G401 (cell line): ENCODE measurements at regions not wholly inside any gene's neighbourhood (a gene's known extent, or its start where the extent isn't known, plus 50 kb on each side); places are given as distances from the start of the nearest gene placed in this dataset.

Source experiments
- DNase-seq: peaks from one replicate; pipeline ENCODE4 v3.0.0-alpha.2; 2015; ENCODE audit warnings: low spot score
- in situ Hi-C: cut with HindIII; loops from 2 replicates; pipeline ENCODE4 v1.10.0; 2016; ENCODE audit warnings: low sequenced_read_pairs, mixed read lengths

- DNase-seq = no peak
- in situ Hi-C loops = no loop called here
Measured at GRCh38 chr20:59428006-59428405, 127.6 kb downstream of the EDN3 start.

- DNase-seq = no peak
- in situ Hi-C loops = no loop called here
Measured at GRCh38 chr20:59428441-59429205, 128.2 kb downstream of the EDN3 start.

GRCh38 chr20:59429396-59429795 is 129.0 kb downstream of the EDN3 start:
- no peak for DNase-seq
- in situ Hi-C loops = no loop called here

GRCh38 chr20:59431014-59431413 is 130.6 kb downstream of the EDN3 start:
- in situ Hi-C loops = no loop called here
- DNase-seq = no peak

- in situ Hi-C loops = no loop called here
Measured at GRCh38 chr20:59434960-59435359, 134.5 kb downstream of the EDN3 start.

GRCh38 chr20:59435518-59435917 is 135.1 kb downstream of the EDN3 start:
- in situ Hi-C loops = no loop called here
- DNase-seq = peak; percentile 47

More at GRCh38 chr20:59434960-59435359, 134.5 kb downstream of the EDN3 start:
- peak; percentile 42 for DNase-seq

- DNase-seq = no peak
- in situ Hi-C loops = no loop called here
Measured at GRCh38 chr20:59437601-59438031, 137.2 kb downstream of the EDN3 start.

- in situ Hi-C loops = no loop called here
- DNase-seq = no peak
Measured at GRCh38 chr20:59438201-59438600, 137.8 kb downstream of the EDN3 start.

GRCh38 chr20:59439243-59439642 is 138.8 kb downstream of the EDN3 start:
- in situ Hi-C loops = no loop called here
- DNase-seq = no peak

- DNase-seq = peak; percentile 39
- in situ Hi-C loops = no loop called here
Measured at GRCh38 chr20:59441306-59441705, 140.9 kb downstream of the EDN3 start.

- in situ Hi-C loops = no loop called here
- peak; percentile 92 for DNase-seq
Measured at GRCh38 chr20:59441860-59442810, 141.7 kb downstream of the EDN3 start.

- in situ Hi-C loops = no loop called here
Measured at GRCh38 chr20:59443550-59443949, 143.1 kb downstream of the EDN3 start.

GRCh38 chr20:59446376-59446775 is 146.0 kb downstream of the EDN3 start:
- in situ Hi-C loops = no loop called here
- peak; percentile 78 for DNase-seq

More at GRCh38 chr20:59443550-59443949, 143.1 kb downstream of the EDN3 start:
- DNase-seq = no peak

- in situ Hi-C loops = no loop called here
- no peak for DNase-seq
Measured at GRCh38 chr20:59448196-59448595, 147.8 kb downstream of the EDN3 start.

GRCh38 chr20:59448851-59449444 is 148.5 kb downstream of the EDN3 start:
- DNase-seq = no peak
- in situ Hi-C loops = no loop called here

GRCh38 chr20:59451066-59451630 is 150.7 kb downstream of the EDN3 start:
- no peak for DNase-seq
- in situ Hi-C loops = loop anchor here (25.0 kb wide), 1 partner anchor 589 kb away; the partner anchor contains the start of genes GNAS and GNAS-AS1

- in situ Hi-C loops = loop anchor here (25.0 kb wide), 1 partner anchor 589 kb away; the partner anchor contains the start of genes GNAS and GNAS-AS1
- DNase-seq = no peak
Measured at GRCh38 chr20:59451641-59452040, 151.2 kb downstream of the EDN3 start.

- in situ Hi-C loops = loop anchor here (25.0 kb wide), 1 partner anchor 591 kb away; the partner anchor contains the start of genes GNAS and GNAS-AS1
- no peak for DNase-seq
Measured at GRCh38 chr20:59452856-59453255, 151.5 kb upstream of the PHACTR3 start.
